ENCODE measurements at regions not wholly inside any gene's neighbourhood (a gene's known extent, or its start where the extent isn't known, plus 50 kb on each side); places are given as distances from the start of the nearest gene placed in this dataset.
"Not testable (repeated sequence)": the region's sequence is repeated elsewhere in the genome, so short reads cannot be mapped to it uniquely, and the experiment has no call there.

DNA sequence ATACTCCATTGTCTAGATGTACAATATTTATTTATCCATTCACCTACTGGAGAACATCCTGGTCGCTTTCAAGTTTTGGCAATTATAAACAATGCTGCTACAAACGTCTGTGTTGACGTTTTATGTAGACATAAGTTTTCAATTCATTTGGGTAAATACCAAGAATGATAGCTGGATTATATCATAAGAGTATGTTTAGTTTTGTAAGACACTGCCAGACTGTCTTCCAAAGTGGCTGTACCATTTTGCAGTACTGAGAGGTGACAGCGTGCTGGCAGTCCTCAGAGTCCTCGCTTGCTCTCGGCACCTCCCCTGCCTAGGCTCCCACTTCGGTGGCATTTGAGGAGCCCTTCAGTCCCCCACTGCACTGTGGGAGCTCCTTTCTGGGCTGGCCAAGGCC lies 253.3 kb upstream of the INTU start:
- no peak for ATAC-seq (ENCODE audit: low FRiP score)
- DNase-seq (ENCODE audit: low spot score) = no peak
- TF ChIP-seq, protein P1, sequence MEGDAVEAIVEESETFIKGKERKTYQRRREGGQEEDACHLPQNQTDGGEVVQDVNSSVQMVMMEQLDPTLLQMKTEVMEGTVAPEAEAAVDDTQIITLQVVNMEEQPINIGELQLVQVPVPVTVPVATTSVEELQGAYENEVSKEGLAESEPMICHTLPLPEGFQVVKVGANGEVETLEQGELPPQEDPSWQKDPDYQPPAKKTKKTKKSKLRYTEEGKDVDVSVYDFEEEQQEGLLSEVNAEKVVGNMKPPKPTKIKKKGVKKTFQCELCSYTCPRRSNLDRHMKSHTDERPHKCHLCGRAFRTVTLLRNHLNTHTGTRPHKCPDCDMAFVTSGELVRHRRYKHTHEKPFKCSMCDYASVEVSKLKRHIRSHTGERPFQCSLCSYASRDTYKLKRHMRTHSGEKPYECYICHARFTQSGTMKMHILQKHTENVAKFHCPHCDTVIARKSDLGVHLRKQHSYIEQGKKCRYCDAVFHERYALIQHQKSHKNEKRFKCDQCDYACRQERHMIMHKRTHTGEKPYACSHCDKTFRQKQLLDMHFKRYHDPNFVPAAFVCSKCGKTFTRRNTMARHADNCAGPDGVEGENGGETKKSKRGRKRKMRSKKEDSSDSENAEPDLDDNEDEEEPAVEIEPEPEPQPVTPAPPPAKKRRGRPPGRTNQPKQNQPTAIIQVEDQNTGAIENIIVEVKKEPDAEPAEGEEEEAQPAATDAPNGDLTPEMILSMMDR (IDR thresholded peaks at IDR 0.05) = no peak

DNA sequence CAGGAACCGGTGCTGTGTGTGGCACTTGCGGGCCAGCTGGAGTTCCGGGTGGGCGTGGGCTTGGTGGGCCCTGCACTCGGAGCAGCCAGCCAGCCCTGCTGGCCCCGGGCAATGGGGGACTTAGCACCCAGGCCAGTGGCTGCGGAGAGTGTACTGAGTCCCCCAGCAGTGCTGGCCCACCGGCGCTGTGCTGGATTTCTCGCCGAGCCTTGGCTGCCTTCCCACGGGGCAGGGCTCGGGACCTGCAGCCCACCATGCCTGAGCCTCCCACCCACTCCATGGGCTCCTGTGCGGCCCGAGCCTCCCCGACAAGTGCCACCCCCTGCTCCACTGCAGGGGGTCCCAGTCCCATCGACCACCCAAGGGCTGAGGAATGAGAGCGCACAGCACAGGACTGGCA lies 252.8 kb upstream of the INTU start:
- not testable (repeated sequence) for ATAC-seq (ENCODE audit: low FRiP score); DNase-seq (ENCODE audit: low spot score)

DNA sequence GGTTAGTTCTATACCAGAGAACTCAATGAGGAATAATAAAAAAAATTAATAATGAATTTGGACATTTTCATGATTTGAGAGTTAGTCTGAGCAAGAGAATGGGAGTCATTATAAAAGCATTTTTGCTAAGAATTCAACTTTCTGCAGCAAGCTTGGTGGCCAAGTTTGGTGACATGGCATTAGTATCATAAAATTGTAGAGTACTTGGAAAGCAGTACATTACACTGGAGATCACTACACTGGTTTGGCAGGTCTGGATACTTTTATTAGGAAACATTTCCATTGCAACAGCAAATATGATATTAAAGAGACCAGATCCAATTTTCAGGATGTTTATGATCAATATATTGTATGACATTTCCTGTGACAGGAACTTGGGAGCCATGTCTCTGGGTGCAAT lies 249.1 kb upstream of the INTU start:
- TF ChIP-seq, protein P1 (IDR thresholded peaks at IDR 0.05) = no peak
- no peak for DNase-seq (ENCODE audit: low spot score)
- no peak for ATAC-seq (ENCODE audit: low FRiP score)

DNA sequence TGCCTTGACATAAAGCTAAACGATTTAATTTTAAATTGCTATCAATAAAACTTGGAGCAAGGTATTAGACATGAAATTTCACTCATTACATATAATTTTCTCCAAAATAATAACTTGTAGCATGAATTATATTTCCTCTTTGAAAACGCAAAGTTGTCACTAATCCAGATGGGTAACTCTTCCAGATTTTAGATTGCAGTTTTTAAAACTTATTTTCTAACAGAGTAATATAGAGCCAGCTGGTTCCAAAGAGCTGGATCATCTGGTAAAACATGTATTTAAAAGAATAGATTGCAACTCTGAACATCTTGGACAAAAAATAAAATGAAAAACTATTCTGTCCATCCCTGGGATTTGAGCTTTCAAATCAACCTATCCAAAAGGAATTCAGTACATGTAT lies 238.2 kb upstream of the INTU start:
- no peak for ATAC-seq (ENCODE audit: low FRiP score)
- DNase-seq (ENCODE audit: low spot score) = no peak
- TF ChIP-seq, protein P1 (IDR thresholded peaks at IDR 0.05) = no peak

DNA sequence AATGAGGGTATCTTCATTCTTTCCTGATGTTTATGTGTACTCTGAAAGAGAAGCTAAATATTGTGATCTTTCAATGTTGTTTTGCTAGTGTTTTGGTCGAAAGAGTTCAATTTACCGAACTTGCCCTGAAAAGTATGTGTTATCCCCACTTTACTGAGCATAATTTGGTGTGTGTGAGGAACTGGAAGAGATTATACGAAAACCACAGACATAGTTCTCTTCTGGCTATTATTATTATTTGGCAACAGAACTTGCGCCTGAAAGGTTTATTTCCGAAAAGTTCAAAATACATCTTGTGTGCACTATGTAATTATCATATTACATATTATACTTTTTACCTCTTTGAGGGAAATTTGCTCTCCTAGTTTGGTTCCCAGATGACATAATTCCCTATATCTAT lies 232.5 kb upstream of the INTU start:
- DNase-seq (ENCODE audit: low spot score) = no peak
- ATAC-seq (ENCODE audit: low FRiP score) = no peak
- TF ChIP-seq, protein P1 (IDR thresholded peaks at IDR 0.05) = no peak

DNA sequence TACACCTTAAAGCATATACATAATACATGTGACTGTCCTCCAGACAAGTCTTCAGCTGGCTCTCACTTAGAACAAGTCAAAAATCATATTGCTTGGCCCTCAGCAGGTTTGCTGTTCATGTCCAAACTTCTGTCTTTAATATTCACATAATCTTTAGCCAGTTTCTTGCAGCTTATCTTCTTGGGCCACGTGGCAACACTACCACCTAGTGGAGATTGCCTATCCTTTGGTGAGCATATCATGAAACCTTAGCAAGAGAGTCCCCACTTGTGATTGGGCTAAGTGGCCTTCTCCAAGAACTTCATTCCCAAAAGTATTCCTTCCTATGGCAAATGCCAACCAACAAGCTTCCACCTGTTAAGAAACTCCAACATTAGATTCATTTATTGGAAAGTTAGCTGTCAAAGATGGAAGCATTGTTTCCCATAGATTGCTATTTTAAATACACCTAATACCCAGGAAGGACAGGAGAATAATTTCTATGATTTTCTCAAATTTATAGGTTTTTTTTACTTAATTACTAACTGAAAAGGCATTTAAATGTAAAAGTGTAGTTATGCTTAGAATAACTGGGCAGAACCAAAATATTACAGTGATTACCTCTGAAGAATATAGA lies 231.9 kb upstream of the INTU start:
- peak; percentile 64 for ATAC-seq (ENCODE audit: low FRiP score)
- no peak for DNase-seq (ENCODE audit: low spot score)
- TF ChIP-seq, protein P1 (IDR thresholded peaks at IDR 0.05) = no peak

DNA sequence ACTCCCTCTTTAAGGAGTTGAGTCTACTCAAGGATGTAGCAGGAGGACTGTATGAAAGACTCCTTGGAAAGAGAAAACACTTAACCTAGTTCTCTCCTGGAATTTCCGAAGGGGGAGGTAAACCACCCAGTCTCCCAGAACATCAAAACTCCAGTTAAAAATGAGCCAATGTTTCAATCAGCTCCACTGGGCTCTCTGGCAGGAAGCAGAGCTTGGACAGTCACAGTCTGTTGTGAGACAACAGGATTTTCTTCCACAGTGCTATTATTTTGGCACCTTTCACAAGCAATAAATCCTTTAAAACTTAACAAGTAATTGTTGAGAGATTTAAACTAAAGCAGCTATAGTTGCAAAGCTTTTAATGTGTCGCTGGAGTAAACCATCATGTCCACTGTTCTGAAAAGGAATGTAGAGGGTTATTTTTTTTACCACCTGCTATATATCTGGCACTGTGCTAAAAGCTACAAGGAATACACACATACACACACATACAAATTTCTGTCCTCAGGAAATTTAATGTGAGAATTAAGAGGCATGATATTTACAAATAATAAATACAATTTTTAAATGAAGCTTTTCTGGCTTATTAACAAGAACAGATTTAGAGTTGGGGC lies 229.2 kb upstream of the INTU start:
- no peak for ATAC-seq (ENCODE audit: low FRiP score)
- no peak for DNase-seq (ENCODE audit: low spot score)
- TF ChIP-seq, protein P1 (IDR thresholded peaks at IDR 0.05) = no peak

All from omental fat pad (tissue), 3 donors.